WTC11 (cell line): ENCODE measurements at regions not wholly inside any gene's neighbourhood (a gene's known extent, or its start where the extent isn't known, plus 50 kb on each side); places are given as distances from the start of the nearest gene placed in this dataset.

ENCODE experiments used
- ESRRA ChIP-seq: sonication (generic); formaldehyde crosslinking; IDR thresholded peaks from 2 replicates; pipeline ENCODE4 v1.8.1; 2022; ENCODE audit warnings: mild to moderate bottlenecking, missing genetic modification reagents, borderline replicate concordance
- KAT7 ChIP-seq: sonication (generic); formaldehyde crosslinking; IDR thresholded peaks from 2 replicates; pipeline ENCODE4 v1.8.1; 2023; ENCODE audit warnings: missing genetic modification reagents, mild to moderate bottlenecking, borderline replicate concordance
- MYBL2 ChIP-seq: sonication (generic); formaldehyde crosslinking; IDR thresholded peaks from 2 replicates; pipeline ENCODE4 v1.8.1; 2023; ENCODE audit warnings: mild to moderate bottlenecking, moderate library complexity, missing genetic modification reagents
- NFYB ChIP-seq: sonication (generic); formaldehyde crosslinking; conservative IDR thresholded peaks from 2 replicates; pipeline ENCODE4 v1.8.0; 2022; ENCODE audit warnings: low read depth, missing genetic modification reagents
- TP53 ChIP-seq: sonication (generic); formaldehyde crosslinking; IDR thresholded peaks from 2 replicates; pipeline ENCODE4 v1.8.1; 2023; ENCODE audit warnings: mild to moderate bottlenecking, missing genetic modification reagents
- TF ChIP-seq, protein P1 (sequence below): sonication (generic); formaldehyde crosslinking; IDR thresholded peaks from 2 replicates; pipeline ENCODE4 v1.8.1; 2023; ENCODE audit warnings: mild to moderate bottlenecking, missing genetic modification reagents, moderate library complexity
- TF ChIP-seq, protein P2 (sequence below): sonication (generic); formaldehyde crosslinking; IDR thresholded peaks from 2 replicates; pipeline ENCODE4 v1.8.0; 2022; ENCODE audit warnings: mild to moderate bottlenecking, missing genetic modification reagents
- TF ChIP-seq, protein P3 (sequence below): fragments of 200-600 bp; IDR thresholded peaks from 2 replicates; pipeline ENCODE4 v1.8.0; 2022; ENCODE audit warnings: antibody characterized with exemption
- TF ChIP-seq, protein P4 (sequence below): sonication (generic); formaldehyde crosslinking; IDR thresholded peaks from 2 replicates; pipeline ENCODE4 v1.8.0; 2022; ENCODE audit warnings: missing genetic modification reagents
- TF ChIP-seq, protein P5 (sequence below): sonication (generic); formaldehyde crosslinking; IDR thresholded peaks from 2 replicates; pipeline ENCODE4 v1.8.1; 2023; ENCODE audit warnings: mild to moderate bottlenecking, missing genetic modification reagents
- TF ChIP-seq, protein P6 (sequence below): sonication (generic); formaldehyde crosslinking; IDR thresholded peaks from 2 replicates; pipeline ENCODE4 v1.8.1; 2022; ENCODE audit warnings: low read depth, mild to moderate bottlenecking, moderate library complexity, missing genetic modification reagents, borderline replicate concordance
- TF ChIP-seq, protein P7 (sequence below): sonication (generic); formaldehyde crosslinking; IDR thresholded peaks from 2 replicates; pipeline ENCODE4 v1.8.1; 2022; ENCODE audit warnings: missing genetic modification reagents, borderline replicate concordance

GRCh38 chr12:131466306-131466705, 244.6 kb upstream of the SFSWAP start:
- TF ChIP-seq, protein P1, sequence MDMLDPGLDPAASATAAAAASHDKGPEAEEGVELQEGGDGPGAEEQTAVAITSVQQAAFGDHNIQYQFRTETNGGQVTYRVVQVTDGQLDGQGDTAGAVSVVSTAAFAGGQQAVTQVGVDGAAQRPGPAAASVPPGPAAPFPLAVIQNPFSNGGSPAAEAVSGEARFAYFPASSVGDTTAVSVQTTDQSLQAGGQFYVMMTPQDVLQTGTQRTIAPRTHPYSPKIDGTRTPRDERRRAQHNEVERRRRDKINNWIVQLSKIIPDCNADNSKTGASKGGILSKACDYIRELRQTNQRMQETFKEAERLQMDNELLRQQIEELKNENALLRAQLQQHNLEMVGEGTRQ (CRISPR knock-in tag), result no peak
- TF ChIP-seq NFYB (CRISPR knock-in tag) (no peak), MYBL2 (no peak), TP53 (CRISPR knock-in tag) (no peak), ESRRA (CRISPR knock-in tag) (no peak), KAT7 (CRISPR knock-in tag) (no peak)
- TF ChIP-seq, protein P2, sequence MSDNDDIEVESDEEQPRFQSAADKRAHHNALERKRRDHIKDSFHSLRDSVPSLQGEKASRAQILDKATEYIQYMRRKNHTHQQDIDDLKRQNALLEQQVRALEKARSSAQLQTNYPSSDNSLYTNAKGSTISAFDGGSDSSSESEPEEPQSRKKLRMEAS (CRISPR knock-in tag), result no peak
- TF ChIP-seq, protein P3, sequence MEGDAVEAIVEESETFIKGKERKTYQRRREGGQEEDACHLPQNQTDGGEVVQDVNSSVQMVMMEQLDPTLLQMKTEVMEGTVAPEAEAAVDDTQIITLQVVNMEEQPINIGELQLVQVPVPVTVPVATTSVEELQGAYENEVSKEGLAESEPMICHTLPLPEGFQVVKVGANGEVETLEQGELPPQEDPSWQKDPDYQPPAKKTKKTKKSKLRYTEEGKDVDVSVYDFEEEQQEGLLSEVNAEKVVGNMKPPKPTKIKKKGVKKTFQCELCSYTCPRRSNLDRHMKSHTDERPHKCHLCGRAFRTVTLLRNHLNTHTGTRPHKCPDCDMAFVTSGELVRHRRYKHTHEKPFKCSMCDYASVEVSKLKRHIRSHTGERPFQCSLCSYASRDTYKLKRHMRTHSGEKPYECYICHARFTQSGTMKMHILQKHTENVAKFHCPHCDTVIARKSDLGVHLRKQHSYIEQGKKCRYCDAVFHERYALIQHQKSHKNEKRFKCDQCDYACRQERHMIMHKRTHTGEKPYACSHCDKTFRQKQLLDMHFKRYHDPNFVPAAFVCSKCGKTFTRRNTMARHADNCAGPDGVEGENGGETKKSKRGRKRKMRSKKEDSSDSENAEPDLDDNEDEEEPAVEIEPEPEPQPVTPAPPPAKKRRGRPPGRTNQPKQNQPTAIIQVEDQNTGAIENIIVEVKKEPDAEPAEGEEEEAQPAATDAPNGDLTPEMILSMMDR, result no peak
- TF ChIP-seq, protein P4, sequence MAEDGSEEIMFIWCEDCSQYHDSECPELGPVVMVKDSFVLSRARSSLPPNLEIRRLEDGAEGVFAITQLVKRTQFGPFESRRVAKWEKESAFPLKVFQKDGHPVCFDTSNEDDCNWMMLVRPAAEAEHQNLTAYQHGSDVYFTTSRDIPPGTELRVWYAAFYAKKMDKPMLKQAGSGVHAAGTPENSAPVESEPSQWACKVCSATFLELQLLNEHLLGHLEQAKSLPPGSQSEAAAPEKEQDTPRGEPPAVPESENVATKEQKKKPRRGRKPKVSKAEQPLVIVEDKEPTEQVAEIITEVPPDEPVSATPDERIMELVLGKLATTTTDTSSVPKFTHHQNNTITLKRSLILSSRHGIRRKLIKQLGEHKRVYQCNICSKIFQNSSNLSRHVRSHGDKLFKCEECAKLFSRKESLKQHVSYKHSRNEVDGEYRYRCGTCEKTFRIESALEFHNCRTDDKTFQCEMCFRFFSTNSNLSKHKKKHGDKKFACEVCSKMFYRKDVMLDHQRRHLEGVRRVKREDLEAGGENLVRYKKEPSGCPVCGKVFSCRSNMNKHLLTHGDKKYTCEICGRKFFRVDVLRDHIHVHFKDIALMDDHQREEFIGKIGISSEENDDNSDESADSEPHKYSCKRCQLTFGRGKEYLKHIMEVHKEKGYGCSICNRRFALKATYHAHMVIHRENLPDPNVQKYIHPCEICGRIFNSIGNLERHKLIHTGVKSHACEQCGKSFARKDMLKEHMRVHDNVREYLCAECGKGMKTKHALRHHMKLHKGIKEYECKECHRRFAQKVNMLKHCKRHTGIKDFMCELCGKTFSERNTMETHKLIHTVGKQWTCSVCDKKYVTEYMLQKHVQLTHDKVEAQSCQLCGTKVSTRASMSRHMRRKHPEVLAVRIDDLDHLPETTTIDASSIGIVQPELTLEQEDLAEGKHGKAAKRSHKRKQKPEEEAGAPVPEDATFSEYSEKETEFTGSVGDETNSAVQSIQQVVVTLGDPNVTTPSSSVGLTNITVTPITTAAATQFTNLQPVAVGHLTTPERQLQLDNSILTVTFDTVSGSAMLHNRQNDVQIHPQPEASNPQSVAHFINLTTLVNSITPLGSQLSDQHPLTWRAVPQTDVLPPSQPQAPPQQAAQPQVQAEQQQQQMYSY (CRISPR knock-in tag), result no peak
- TF ChIP-seq, protein P5, sequence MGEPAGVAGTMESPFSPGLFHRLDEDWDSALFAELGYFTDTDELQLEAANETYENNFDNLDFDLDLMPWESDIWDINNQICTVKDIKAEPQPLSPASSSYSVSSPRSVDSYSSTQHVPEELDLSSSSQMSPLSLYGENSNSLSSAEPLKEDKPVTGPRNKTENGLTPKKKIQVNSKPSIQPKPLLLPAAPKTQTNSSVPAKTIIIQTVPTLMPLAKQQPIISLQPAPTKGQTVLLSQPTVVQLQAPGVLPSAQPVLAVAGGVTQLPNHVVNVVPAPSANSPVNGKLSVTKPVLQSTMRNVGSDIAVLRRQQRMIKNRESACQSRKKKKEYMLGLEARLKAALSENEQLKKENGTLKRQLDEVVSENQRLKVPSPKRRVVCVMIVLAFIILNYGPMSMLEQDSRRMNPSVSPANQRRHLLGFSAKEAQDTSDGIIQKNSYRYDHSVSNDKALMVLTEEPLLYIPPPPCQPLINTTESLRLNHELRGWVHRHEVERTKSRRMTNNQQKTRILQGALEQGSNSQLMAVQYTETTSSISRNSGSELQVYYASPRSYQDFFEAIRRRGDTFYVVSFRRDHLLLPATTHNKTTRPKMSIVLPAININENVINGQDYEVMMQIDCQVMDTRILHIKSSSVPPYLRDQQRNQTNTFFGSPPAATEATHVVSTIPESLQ, result no peak
- TF ChIP-seq, protein P6, sequence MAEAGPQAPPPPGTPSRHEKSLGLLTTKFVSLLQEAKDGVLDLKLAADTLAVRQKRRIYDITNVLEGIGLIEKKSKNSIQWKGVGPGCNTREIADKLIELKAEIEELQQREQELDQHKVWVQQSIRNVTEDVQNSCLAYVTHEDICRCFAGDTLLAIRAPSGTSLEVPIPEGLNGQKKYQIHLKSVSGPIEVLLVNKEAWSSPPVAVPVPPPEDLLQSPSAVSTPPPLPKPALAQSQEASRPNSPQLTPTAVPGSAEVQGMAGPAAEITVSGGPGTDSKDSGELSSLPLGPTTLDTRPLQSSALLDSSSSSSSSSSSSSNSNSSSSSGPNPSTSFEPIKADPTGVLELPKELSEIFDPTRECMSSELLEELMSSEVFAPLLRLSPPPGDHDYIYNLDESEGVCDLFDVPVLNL, result no peak
- TF ChIP-seq, protein P7, sequence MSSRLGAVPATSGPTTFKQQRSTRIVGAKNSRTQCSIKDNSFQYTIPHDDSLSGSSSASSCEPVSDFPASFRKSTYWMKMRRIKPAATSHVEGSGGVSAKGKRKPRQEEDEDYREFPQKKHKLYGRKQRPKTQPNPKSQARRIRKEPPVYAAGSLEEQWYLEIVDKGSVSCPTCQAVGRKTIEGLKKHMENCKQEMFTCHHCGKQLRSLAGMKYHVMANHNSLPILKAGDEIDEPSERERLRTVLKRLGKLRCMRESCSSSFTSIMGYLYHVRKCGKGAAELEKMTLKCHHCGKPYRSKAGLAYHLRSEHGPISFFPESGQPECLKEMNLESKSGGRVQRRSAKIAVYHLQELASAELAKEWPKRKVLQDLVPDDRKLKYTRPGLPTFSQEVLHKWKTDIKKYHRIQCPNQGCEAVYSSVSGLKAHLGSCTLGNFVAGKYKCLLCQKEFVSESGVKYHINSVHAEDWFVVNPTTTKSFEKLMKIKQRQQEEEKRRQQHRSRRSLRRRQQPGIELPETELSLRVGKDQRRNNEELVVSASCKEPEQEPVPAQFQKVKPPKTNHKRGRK (CRISPR knock-in tag), result no peak
